ENCODE measurements at regions not wholly inside any gene's neighbourhood (a gene's known extent, or its start where the extent isn't known, plus 50 kb on each side); places are given as distances from the start of the nearest gene placed in this dataset.
"Not testable (repeated sequence)": the region's sequence is repeated elsewhere in the genome, so short reads cannot be mapped to it uniquely, and the experiment has no call there.

DNA sequence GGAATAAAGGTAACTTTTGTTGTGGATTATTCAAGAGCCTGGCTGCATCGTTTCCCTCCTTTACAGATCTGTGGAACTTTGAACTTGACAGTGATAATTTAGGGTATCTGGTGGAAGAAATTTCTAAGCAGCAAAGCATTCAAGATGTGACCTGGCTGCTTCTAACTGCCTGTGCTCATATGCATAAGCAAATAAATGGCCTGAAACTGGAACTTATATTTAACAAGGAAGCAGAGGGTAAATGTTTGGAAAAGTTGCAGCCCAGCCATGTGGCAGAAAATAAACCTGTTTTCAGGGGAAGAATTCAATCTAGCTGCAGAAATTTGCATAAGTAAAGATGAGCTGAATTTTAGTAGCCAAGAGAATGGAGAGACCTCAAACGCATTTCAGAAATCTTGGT, 173.5 kb downstream of the C6orf118 start:
- TF ChIP-seq CTCF (IDR thresholded peaks at IDR 0.05; ENCODE audit: control insufficient read depth, extremely low read depth, insufficient read depth), result no peak
- H3K4me3 ChIP-seq (ENCODE audit: low read depth, low read length), result no peak overlapping the region

GRCh38 chr6:165129086-165129485, 180.3 kb downstream of the C6orf118 start:
- no peak overlapping the region for H3K4me3 ChIP-seq (ENCODE audit: low read depth, low read length)
- no peak for TF ChIP-seq CTCF (IDR thresholded peaks at IDR 0.05; ENCODE audit: control insufficient read depth, extremely low read depth, insufficient read depth)
- no peak for DNase-seq (ENCODE audit: low read depth)

More for the DNA sequence above, 173.5 kb downstream of the C6orf118 start:
- no peak for DNase-seq (ENCODE audit: low read depth)

DNA sequence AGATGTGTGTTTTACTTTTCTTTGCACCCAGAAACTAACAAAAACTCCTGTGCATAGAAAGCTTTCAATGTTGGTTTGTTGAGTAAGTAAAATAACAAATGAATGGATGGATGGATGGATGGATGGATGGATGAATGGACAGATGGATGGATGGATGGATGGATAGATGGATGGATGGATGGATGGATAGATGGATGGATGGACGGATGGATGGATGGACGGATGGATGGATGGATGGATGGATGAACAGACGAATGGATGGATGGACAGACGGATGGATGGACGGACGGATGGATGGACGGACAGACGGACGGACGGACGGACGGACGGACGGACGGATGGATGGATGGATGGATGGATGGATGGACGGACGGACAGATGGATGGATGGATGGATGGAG, 181.7 kb downstream of the C6orf118 start:
- not testable (repeated sequence) for H3K4me3 ChIP-seq (ENCODE audit: low read depth, low read length); DNase-seq (ENCODE audit: low read depth)

GRCh38 chr6:165124681-165125080, 184.7 kb downstream of the C6orf118 start:
- DNase-seq (ENCODE audit: low read depth); H3K4me3 ChIP-seq (ENCODE audit: low read depth, low read length): not testable (repeated sequence)

DNA sequence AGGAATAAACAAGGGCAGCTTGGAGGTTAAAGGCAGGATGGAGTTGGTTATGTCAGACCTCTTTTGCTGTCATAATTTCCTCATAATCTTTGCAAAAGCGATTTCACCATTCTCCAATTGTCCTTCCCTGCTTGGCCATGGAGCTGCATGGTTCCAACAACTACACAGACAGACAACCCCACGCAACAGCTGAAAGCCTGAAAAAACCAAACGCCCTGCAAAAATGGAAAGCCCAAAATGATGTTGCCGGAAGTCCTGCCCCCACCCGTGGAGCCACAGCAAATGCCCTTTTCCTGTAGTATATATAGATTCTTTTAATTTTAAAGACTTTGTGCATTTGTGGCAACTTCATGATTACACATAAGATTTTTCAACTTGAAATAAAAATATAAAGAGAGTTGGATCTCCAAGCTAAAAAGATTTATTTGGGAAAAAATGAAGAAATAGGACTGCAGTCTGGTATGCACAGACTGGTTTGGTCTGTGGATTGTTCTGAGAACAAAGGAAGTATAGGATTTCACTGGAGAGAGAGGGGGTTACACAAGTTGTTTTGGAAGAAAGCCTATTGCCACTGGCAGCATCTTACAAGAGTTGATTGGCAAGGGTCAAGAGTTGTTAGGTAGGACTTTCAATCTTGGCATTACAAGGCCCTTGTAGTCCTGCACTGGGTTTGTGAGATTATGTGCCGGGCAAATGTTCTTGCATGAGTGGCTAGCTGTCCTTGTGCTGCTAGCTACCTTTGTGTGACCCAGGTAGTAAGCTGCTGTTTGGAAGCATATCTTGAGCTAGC, 190.0 kb downstream of the C6orf118 start:
- no peak for TF ChIP-seq CTCF (IDR thresholded peaks at IDR 0.05; ENCODE audit: control insufficient read depth, extremely low read depth, insufficient read depth)
- peak; percentile 86 for DNase-seq (ENCODE audit: low read depth)
- no peak overlapping the region for H3K4me3 ChIP-seq (ENCODE audit: low read depth, low read length)

- DNase-seq (ENCODE audit: low read depth), result no peak
- TF ChIP-seq CTCF (IDR thresholded peaks at IDR 0.05; ENCODE audit: control insufficient read depth, extremely low read depth, insufficient read depth), result no peak
- H3K4me3 ChIP-seq (ENCODE audit: low read depth, low read length), result no peak overlapping the region
These were observed 190.7 kb downstream of the C6orf118 start for GRCh38 chr6:165118736-165119135.

DNA sequence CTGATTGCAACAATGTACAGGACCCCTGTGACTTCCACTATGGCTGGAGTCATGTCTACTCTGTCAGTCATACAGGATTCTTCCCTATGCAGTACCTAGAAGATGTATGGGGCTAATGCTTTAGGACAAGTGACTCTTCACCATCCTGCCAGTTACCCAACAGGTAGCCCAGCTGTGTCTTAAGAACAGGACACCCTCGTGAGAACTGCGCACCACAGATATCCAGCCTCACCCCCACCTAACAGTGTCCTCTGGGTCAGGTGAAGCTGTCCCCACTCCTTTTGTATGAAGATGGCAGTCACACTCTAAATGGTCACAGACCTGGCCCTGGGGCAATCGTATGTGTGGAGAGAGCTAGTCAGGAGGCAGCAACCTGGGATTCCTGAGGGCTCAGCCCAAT, 191.6 kb downstream of the C6orf118 start:
- H3K4me3 ChIP-seq (ENCODE audit: low read depth, low read length), result no peak overlapping the region
- TF ChIP-seq CTCF (IDR thresholded peaks at IDR 0.05; ENCODE audit: control insufficient read depth, extremely low read depth, insufficient read depth), result no peak
- DNase-seq (ENCODE audit: low read depth), result no peak

- no peak overlapping the region for H3K4me3 ChIP-seq (ENCODE audit: low read depth, low read length)
- TF ChIP-seq CTCF (IDR thresholded peaks at IDR 0.05; ENCODE audit: control insufficient read depth, extremely low read depth, insufficient read depth), result no peak
- no peak for DNase-seq (ENCODE audit: low read depth)
These were observed 192.3 kb downstream of the C6orf118 start for GRCh38 chr6:165117121-165117520.
